ENCODE measurements at regions not wholly inside any gene's neighbourhood (a gene's known extent, or its start where the extent isn't known, plus 50 kb on each side); places are given as distances from the start of the nearest gene placed in this dataset.
"Not testable (repeated sequence)": the region's sequence is repeated elsewhere in the genome, so short reads cannot be mapped to it uniquely, and the experiment has no call there.

GRCh38 chr6:57877729-57878128 is 560.3 kb downstream of the PRIM2 start:
- H3K27me3 Mint-ChIP-seq (ENCODE audit: insufficient read depth, unreplicated experiment); POLR2A ChIA-PET: not testable (repeated sequence)

GRCh38 chr6:57878792-57879191 is 561.4 kb downstream of the PRIM2 start:
- CTCF ChIA-PET; POLR2A ChIA-PET; H3K27ac Mint-ChIP-seq (ENCODE audit: low read depth, unreplicated experiment): not testable (repeated sequence)

More at GRCh38 chr6:57877729-57878128, 560.3 kb downstream of the PRIM2 start:
- H3K36me3 Mint-ChIP-seq (ENCODE audit: insufficient read depth, unreplicated experiment); H3K4me3 Mint-ChIP-seq (ENCODE audit: unreplicated experiment); H3K4me1 Mint-ChIP-seq (ENCODE audit: insufficient read depth, unreplicated experiment); H3K27ac Mint-ChIP-seq (ENCODE audit: low read depth, unreplicated experiment); H3K9me3 Mint-ChIP-seq (ENCODE audit: unreplicated experiment); intact Hi-C loops (cut with micrococcal nuclease); DNase-seq (ENCODE audit: unreplicated experiment); CTCF ChIA-PET; BruUV-seq (replicated peaks): not testable (repeated sequence)

GRCh38 chr6:57898850-57899249 is 581.4 kb downstream of the PRIM2 start:
- BruUV-seq (replicated peaks); H3K27ac Mint-ChIP-seq (ENCODE audit: low read depth, unreplicated experiment); H3K9me3 Mint-ChIP-seq (ENCODE audit: unreplicated experiment); H3K27me3 Mint-ChIP-seq (ENCODE audit: insufficient read depth, unreplicated experiment); H3K4me1 Mint-ChIP-seq (ENCODE audit: insufficient read depth, unreplicated experiment); POLR2A ChIA-PET; H3K36me3 Mint-ChIP-seq (ENCODE audit: insufficient read depth, unreplicated experiment); intact Hi-C loops (cut with micrococcal nuclease); CTCF ChIA-PET; DNase-seq (ENCODE audit: unreplicated experiment); H3K4me3 Mint-ChIP-seq (ENCODE audit: unreplicated experiment): not testable (repeated sequence)

More at GRCh38 chr6:57878792-57879191, 561.4 kb downstream of the PRIM2 start:
- H3K27me3 Mint-ChIP-seq (ENCODE audit: insufficient read depth, unreplicated experiment); DNase-seq (ENCODE audit: unreplicated experiment); BruUV-seq (replicated peaks); intact Hi-C loops (cut with micrococcal nuclease); H3K4me1 Mint-ChIP-seq (ENCODE audit: insufficient read depth, unreplicated experiment); H3K4me3 Mint-ChIP-seq (ENCODE audit: unreplicated experiment); H3K9me3 Mint-ChIP-seq (ENCODE audit: unreplicated experiment); H3K36me3 Mint-ChIP-seq (ENCODE audit: insufficient read depth, unreplicated experiment): not testable (repeated sequence)

- H3K27me3 Mint-ChIP-seq (ENCODE audit: insufficient read depth, unreplicated experiment); H3K27ac Mint-ChIP-seq (ENCODE audit: low read depth, unreplicated experiment); H3K36me3 Mint-ChIP-seq (ENCODE audit: insufficient read depth, unreplicated experiment); H3K4me3 Mint-ChIP-seq (ENCODE audit: unreplicated experiment); H3K9me3 Mint-ChIP-seq (ENCODE audit: unreplicated experiment); DNase-seq (ENCODE audit: unreplicated experiment); POLR2A ChIA-PET; H3K4me1 Mint-ChIP-seq (ENCODE audit: insufficient read depth, unreplicated experiment); BruUV-seq (replicated peaks); CTCF ChIA-PET; intact Hi-C loops (cut with micrococcal nuclease): not testable (repeated sequence)
Measured at GRCh38 chr6:57900687-57901399, 583.4 kb downstream of the PRIM2 start.

GRCh38 chr6:57901445-57901844 is 584.0 kb downstream of the PRIM2 start:
- intact Hi-C loops (cut with micrococcal nuclease); H3K4me3 Mint-ChIP-seq (ENCODE audit: unreplicated experiment); POLR2A ChIA-PET; H3K4me1 Mint-ChIP-seq (ENCODE audit: insufficient read depth, unreplicated experiment); BruUV-seq (replicated peaks); H3K36me3 Mint-ChIP-seq (ENCODE audit: insufficient read depth, unreplicated experiment); H3K27ac Mint-ChIP-seq (ENCODE audit: low read depth, unreplicated experiment); DNase-seq (ENCODE audit: unreplicated experiment); H3K9me3 Mint-ChIP-seq (ENCODE audit: unreplicated experiment); CTCF ChIA-PET; H3K27me3 Mint-ChIP-seq (ENCODE audit: insufficient read depth, unreplicated experiment): not testable (repeated sequence)

GRCh38 chr6:57904356-57904755 is 586.9 kb downstream of the PRIM2 start:
- H3K4me1 Mint-ChIP-seq (ENCODE audit: insufficient read depth, unreplicated experiment); H3K4me3 Mint-ChIP-seq (ENCODE audit: unreplicated experiment); H3K9me3 Mint-ChIP-seq (ENCODE audit: unreplicated experiment); DNase-seq (ENCODE audit: unreplicated experiment); H3K27ac Mint-ChIP-seq (ENCODE audit: low read depth, unreplicated experiment); BruUV-seq (replicated peaks); CTCF ChIA-PET; POLR2A ChIA-PET; H3K36me3 Mint-ChIP-seq (ENCODE audit: insufficient read depth, unreplicated experiment); intact Hi-C loops (cut with micrococcal nuclease); H3K27me3 Mint-ChIP-seq (ENCODE audit: insufficient read depth, unreplicated experiment): not testable (repeated sequence)

GRCh38 chr6:57915300-57915699 is 597.9 kb downstream of the PRIM2 start:
- CTCF ChIA-PET; BruUV-seq (replicated peaks); H3K4me1 Mint-ChIP-seq (ENCODE audit: insufficient read depth, unreplicated experiment); H3K9me3 Mint-ChIP-seq (ENCODE audit: unreplicated experiment); H3K36me3 Mint-ChIP-seq (ENCODE audit: insufficient read depth, unreplicated experiment); H3K4me3 Mint-ChIP-seq (ENCODE audit: unreplicated experiment); H3K27me3 Mint-ChIP-seq (ENCODE audit: insufficient read depth, unreplicated experiment); DNase-seq (ENCODE audit: unreplicated experiment); POLR2A ChIA-PET; H3K27ac Mint-ChIP-seq (ENCODE audit: low read depth, unreplicated experiment); intact Hi-C loops (cut with micrococcal nuclease): not testable (repeated sequence)

- H3K9me3 Mint-ChIP-seq (ENCODE audit: unreplicated experiment); H3K4me3 Mint-ChIP-seq (ENCODE audit: unreplicated experiment); BruUV-seq (replicated peaks); H3K27me3 Mint-ChIP-seq (ENCODE audit: insufficient read depth, unreplicated experiment); H3K27ac Mint-ChIP-seq (ENCODE audit: low read depth, unreplicated experiment); H3K4me1 Mint-ChIP-seq (ENCODE audit: insufficient read depth, unreplicated experiment); intact Hi-C loops (cut with micrococcal nuclease); DNase-seq (ENCODE audit: unreplicated experiment); POLR2A ChIA-PET; CTCF ChIA-PET: not testable (repeated sequence)
- peaks cover 25% of the 10 kb centered on the region for H3K36me3 Mint-ChIP-seq (ENCODE audit: insufficient read depth, unreplicated experiment)
Measured at GRCh38 chr6:57942966-57943365, 625.5 kb downstream of the PRIM2 start.

GRCh38 chr6:57946084-57946768 is 628.8 kb downstream of the PRIM2 start:
- POLR2A ChIA-PET; CTCF ChIA-PET; BruUV-seq (replicated peaks); DNase-seq (ENCODE audit: unreplicated experiment); H3K4me1 Mint-ChIP-seq (ENCODE audit: insufficient read depth, unreplicated experiment); H3K4me3 Mint-ChIP-seq (ENCODE audit: unreplicated experiment); intact Hi-C loops (cut with micrococcal nuclease); H3K27me3 Mint-ChIP-seq (ENCODE audit: insufficient read depth, unreplicated experiment); H3K27ac Mint-ChIP-seq (ENCODE audit: low read depth, unreplicated experiment); H3K9me3 Mint-ChIP-seq (ENCODE audit: unreplicated experiment): not testable (repeated sequence)
- H3K36me3 Mint-ChIP-seq (ENCODE audit: insufficient read depth, unreplicated experiment), result peaks cover 51% of the 10 kb centered on the region
